Motor neuron (in vitro differentiated cells): ENCODE measurements at regions not wholly inside any gene's neighbourhood (a gene's known extent, or its start where the extent isn't known, plus 50 kb on each side); places are given as distances from the start of the nearest gene placed in this dataset.
"Not testable (repeated sequence)": the region's sequence is repeated elsewhere in the genome, so short reads cannot be mapped to it uniquely, and the experiment has no call there.

Experiments used
- ATAC-seq, 8 experiments: fragments of 200-7000 bp; cut with Tn5 transposase; replicated peaks in 6 of 8; 2 replicates each; pipeline ENCODE4 v1.8.0; 2021; ENCODE audit warnings: mild to moderate bottlenecking in 8 of 8, moderate library complexity in 8 of 8
- H3K27ac ChIP-seq, 2 donors: fragments of 250-450 bp; sonication (Bioruptor Pico); 2 replicates each; pipeline ENCODE4 v1.9.0; 2021; ENCODE audit warnings: antibody characterized with exemption in 2 of 2, mild to moderate bottlenecking in 2 of 2, moderate library complexity in 1 of 2
- H3K4me1 ChIP-seq, 2 donors: fragments of 250-450 bp; sonication (Bioruptor Pico); replicated peaks in 1 of 2; 2 replicates each; pipeline ENCODE4 v1.6.1; 2021; ENCODE audit warnings: antibody characterized with exemption in 2 of 2, mild to moderate bottlenecking in 2 of 2, moderate library complexity in 1 of 2
- H3K4me3 ChIP-seq, 5 donors: fragments of 250-450 bp; sonication (Bioruptor Pico); 2 replicates each; pipeline ENCODE4 v1.9.0; 2021; ENCODE audit warnings: antibody characterized with exemption in 5 of 5, mild to moderate bottlenecking in 5 of 5, moderate library complexity in 4 of 5
- WGBS, 10 experiments: fragments of 450-650 bp; shearing (Covaris generic); methylation state at CpG; one replicate each; pipeline ENCODE4 v1.0.0; 2022; 5-methylcytosine and 5-hydroxymethylcytosine counted together
- in situ Hi-C, 9 experiments: fragments of 400-800 bp; cut with MboI; loops; one replicate each; pipeline ENCODE4 v1.15.0; 2021; ENCODE audit warnings: low sequenced_read_pairs in 9 of 9, low pct_unique_long_range_greater_than_20kb in 2 of 9; ENCODE audit not compliant: unreplicated experiment in 9 of 9

DNA sequence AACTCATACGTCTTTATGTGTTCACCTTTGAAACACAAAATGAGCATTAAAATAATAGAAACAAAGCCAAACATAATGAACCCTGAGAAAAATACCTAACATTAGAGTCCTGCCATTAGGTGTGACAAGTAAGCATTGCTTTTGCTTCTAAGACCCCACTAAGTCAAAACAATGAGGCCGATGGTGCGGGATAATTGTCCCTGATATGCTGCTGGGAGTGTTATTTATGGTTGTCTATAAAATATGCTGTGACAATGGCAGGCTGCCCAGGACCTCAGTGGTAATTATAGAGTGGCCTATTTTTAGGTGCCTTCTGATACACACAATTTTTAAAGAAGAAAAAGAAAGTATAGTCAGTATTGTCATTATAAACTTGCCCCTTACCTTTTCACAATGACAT is 1423.1 kb downstream of the AMY1C start:
- peak in 5 of 8 experiments; percentile 71 to 100 (median 100) for ATAC-seq
- no peak overlapping the region for H3K4me3 ChIP-seq
- H3K27ac ChIP-seq = no peak overlapping the region
- in situ Hi-C loops = no loop called here
- peaks cover 5 to 17% of the 10 kb centered on the region in 2 donors for H3K4me1 ChIP-seq
- WGBS, 10 experiments = 0 to 38% (median 24%) methylated on average over 1 to 3 of the region's 3 CpGs

DNA sequence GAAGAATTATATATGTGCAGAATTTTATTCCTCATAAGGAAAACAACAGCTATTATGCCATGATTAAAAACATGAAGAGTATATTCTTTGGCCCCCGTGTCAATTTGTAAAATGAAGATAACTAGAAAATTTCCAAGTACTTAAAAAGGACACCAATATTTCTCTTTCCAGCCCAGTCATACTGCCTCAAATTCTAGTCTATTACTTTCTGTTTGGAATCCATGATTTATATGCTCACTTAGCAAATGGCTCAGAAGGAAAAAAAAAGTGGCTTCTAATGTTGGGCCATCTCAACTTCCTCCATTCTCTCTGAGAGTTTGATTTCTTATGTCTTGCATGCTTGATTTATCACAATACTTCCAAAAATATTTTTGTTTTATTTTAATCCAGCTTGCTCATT is 1431.1 kb downstream of the AMY1C start:
- in situ Hi-C loops = no loop called here
- peak in 4 of 8 experiments; percentile 57 to 78 (median 72) for ATAC-seq
- Histone ChIP-seq H3K4me3 (no peak overlapping the region), H3K4me1 (peaks cover 0 to 6% of the 10 kb centered on the region in 2 donors), H3K27ac (no peak overlapping the region)
- WGBS, 10 experiments = 0 to 100% (median 69%) methylated on average over 1 of the region's 1 CpG

DNA sequence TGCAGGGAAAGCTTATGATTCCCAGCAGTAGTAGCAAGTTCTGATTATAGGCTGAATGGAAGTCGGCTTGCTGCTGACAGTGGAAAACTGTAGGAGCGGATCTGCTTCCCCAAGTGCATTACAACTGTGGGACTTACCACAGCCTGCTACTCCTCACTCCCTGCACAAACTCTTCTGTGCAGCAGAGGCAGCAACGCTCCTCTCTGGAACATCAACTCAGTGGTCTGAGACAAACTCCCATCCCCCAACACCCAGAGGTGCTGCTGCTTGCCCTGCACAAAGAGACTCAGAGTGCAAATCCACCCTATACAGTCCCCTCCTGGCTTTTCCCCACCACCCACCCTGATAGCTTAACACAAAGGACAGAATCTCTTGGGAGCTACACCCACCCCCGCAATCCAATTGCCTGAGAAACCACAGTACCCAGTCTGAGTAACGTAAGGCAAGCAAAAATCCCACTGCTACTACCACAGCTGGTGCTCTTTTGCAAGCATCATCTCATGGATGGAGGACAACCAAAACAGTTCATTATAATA is 1455.2 kb downstream of the AMY1C start:
- 8 to 100% (median 92%) methylated on average over 1 to 3 of the region's 5 CpGs; no CpG with 5 or more reads in 2 of the 10 experiments for WGBS, 10 experiments
- Histone ChIP-seq H3K4me1 (no peaks in the 10 kb centered on the region), H3K4me3 (no peak overlapping the region), H3K27ac (no peak overlapping the region)
- ATAC-seq = no peak
- in situ Hi-C loops = no loop called here

DNA sequence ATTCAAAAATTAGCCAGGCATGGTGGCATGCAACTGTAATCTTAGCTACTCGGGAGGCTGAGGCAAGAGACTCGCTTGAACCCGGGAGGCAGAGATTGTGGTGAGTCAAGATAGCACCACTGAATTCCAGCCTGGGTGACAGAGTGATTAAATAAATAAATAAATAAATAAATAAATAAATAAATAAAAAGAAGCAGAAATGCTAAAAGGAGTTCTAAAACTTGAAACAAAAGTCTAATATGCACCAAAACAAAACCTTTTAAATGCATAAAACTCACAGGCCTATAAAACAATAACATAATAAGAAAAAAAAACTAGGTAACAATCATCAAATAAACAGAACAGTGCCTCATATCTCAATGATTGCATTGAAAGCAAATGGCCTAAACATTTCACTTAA is 1458.9 kb downstream of the AMY1C start:
- no peak for ATAC-seq
- 15 to 100% (median 94%) methylated on average over 2 to 3 of the region's 3 CpGs; no CpG with 5 or more reads in 1 of the 10 experiments for WGBS, 10 experiments
- H3K4me1 ChIP-seq = no peaks in the 10 kb centered on the region
- H3K4me3 ChIP-seq = no peak overlapping the region
- in situ Hi-C loops = no loop called here
- H3K27ac ChIP-seq = no peak overlapping the region

DNA sequence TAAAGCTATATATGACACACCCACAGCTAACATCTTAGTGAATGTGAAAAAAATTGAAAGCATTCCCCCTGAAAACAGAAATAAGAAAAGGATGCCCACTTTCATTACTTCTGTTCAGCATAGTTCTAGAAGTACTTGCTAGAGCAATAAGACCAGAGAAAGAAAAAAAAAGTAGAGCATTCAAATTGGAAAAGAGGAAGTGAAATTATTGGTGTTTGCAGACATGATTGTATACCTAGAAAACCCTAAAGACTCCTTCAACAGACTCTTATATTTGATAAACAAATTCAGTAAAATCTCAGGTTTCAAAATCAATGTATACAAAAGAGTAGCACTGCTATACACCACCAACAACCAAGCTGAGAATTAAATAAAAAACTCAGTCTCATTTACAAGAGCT is 1461.0 kb downstream of the AMY1C start:
- no peak for ATAC-seq
- H3K4me3 ChIP-seq = no peak overlapping the region
- no peaks in the 10 kb centered on the region for H3K4me1 ChIP-seq
- H3K27ac ChIP-seq = no peak overlapping the region
- in situ Hi-C loops = no loop called here

DNA sequence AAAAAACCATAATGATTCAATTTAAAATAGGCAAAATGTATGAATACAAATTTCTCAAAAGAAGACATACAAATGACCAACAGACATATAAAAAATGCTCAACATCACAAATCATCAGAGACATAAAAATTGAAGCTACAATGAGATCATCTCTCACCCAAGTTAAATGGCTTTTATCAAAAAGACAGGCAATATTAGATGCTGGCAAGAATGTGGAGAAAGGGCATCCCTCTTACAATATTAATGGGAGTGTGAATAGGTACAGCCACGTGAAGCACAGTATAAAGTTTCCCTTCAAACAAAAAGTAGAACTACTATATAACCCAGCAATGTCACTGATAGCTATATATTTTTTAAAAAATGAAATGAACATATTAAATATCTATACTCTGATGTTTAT is 1481.7 kb downstream of the AMY1C start:
- ATAC-seq = peak in 4 of 8 experiments; percentile 35 to 76 (median 58)
- H3K27ac ChIP-seq = no peak overlapping the region
- H3K4me1 ChIP-seq = peaks cover 0 to 9% of the 10 kb centered on the region in 2 donors
- in situ Hi-C loops = no loop called here
- H3K4me3 ChIP-seq = no peak overlapping the region
- WGBS, 10 experiments = 0 to 57% (median 17%) methylated on average over 1 of the region's 1 CpG; no CpG with 5 or more reads in 1 of the 10 experiments

DNA sequence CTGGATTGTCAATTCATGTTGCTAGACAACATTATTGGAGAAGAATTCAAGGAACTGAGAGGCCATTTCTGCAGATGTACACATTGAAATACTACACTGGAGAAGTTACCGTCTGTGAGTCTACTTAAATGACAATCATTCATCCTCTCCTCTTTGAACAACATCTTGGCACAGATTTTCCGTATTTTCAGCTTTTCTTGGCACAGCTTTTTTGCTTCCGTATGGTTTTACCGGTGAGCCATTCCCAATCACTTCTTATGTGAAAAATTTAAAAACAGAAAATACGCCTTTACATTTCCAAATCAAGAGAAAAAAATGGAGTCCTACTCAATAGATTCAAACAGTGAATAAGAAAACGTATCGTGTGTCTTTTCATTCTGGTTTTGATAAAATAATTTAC is 1493.7 kb downstream of the AMY1C start:
- no peak overlapping the region for H3K27ac ChIP-seq
- ATAC-seq = peak in 3 of 8 experiments; percentile 17 to 63 (median 30)
- in situ Hi-C loops = no loop called here
- WGBS, 10 experiments = 8 to 79% (median 61%) methylated on average over 4 to 7 of the region's 7 CpGs
- no peak overlapping the region for H3K4me3 ChIP-seq
- H3K4me1 ChIP-seq = peaks cover 6 to 17% of the 10 kb centered on the region in 2 donors

DNA sequence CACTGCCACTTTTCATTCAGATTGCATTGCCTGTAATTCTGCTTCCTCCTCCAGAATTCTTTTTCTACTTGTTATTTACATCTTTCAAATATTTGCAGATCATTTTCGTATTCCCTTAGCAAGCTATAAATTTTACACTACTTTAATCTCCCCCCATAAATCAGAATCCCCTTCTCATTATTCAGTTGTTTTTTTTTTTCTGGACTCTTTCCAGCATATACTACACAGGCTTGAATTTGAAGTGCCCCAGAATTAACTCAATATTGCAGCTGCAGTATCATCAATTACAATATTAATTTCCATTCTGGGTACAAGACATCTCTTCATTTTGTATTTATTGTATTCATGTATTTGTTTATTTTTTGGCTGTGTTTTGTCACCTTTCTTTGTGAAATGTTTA is 1494.3 kb downstream of the AMY1C start:
- Histone ChIP-seq H3K4me3 (no peak overlapping the region), H3K27ac (no peak overlapping the region), H3K4me1 (peaks cover 6 to 17% of the 10 kb centered on the region in 2 donors)
- ATAC-seq = peak in 5 of 8 experiments; percentile 32 to 84 (median 77)
- in situ Hi-C loops = no loop called here
- WGBS, 10 experiments = 0 to 41% (median 12%) methylated on average over 1 of the region's 1 CpG

DNA sequence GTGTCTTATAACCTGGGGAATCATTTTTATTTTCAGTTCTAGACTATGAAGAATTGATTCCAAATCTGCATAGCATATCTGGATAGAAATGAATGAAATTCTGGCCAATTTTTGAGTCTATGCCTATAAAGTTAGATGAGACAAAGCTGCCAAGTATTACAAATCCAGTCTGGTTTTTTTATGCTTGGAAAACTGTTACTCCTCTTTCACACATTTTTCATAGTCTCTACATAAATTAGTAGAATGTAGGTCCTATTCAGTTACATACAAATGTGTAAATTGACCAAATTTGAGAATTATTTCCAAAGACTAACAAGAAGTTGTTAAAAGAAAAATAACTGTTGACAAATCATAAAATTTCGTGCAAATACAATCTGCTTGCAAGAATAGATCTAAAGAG is 1505.2 kb downstream of the AMY1C start:
- WGBS, 10 experiments = 0 to 100% (median 78%) methylated on average over 1 of the region's 1 CpG; no CpG with 5 or more reads in 1 of the 10 experiments

DNA sequence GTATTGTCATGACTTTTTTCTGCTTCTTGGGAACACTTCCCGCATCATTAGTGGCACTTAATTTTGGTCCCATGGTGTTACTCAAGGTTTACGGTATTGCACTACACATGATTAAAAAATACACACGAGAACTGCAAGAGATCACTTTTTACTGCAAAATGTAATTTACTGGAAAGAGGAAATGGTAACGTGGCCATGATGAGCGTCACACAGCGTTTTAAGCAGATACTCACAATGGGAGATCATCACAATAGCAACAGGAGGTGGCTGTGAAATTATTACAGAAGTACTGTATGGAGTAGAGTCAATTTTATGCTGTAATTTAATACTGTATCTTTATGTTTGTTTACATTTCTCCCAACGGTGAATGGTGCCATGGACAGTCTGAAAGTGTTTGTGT is 1510.3 kb downstream of the AMY1C start:
- Histone ChIP-seq H3K4me3 (no peak overlapping the region), H3K4me1 (no peaks in the 10 kb centered on the region), H3K27ac (no peak overlapping the region)
- 9 to 90% (median 68%) methylated on average over 1 to 7 of the region's 7 CpGs for WGBS, 10 experiments
- in situ Hi-C loops = no loop called here
- no peak for ATAC-seq

More for the DNA sequence above, 1505.2 kb downstream of the AMY1C start:
- in situ Hi-C loops = no loop called here
- no peak for ATAC-seq
- Histone ChIP-seq H3K27ac (no peak overlapping the region), H3K4me3 (no peak overlapping the region), H3K4me1 (no peaks in the 10 kb centered on the region)

DNA sequence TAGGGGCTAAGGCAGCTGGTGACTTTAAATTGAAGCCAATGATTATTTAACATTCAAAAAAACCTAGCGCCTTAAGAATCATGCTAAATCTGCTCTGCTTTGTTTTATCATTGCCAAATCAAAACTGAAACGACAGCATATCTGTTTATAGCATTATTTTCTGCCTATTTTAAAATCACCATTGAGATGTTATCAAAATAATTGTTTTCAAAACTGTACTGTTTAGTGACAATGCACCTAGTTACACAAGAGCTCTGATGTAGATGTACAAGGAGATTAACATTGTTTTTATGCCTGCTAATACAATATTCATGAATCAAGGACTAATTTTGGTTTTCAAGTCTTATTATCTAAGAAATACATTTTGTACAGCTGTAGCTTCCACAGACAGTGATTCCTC is 1521.3 kb downstream of the AMY1C start:
- ATAC-seq = no peak
- in situ Hi-C loops = no loop called here
- WGBS, 10 experiments = 0 to 93% (median 50%) methylated on average over 2 of the region's 2 CpGs; no CpG with 5 or more reads in 2 of the 10 experiments

DNA sequence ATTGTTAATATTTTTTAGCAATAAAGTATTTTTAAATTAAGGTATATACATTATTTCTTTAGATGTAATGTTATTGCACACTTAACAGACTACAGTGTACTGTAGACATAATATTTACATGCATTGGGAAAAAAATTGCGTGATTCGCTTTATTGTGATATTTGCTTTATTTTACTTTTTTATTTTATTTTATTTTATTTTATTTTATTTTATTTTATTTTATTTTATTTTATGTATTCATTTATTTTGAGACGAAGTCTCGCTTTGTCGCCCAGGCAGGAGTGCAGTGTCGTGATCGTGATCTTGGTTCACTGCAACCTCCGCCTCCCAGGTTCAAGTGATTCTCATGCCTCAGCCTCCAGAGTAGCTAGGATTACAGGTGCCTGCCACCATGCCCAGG is 1522.7 kb downstream of the AMY1C start:
- in situ Hi-C loops = not testable (repeated sequence)
- WGBS, 10 experiments = 45 to 100% (median 92%) methylated on average over 3 to 8 of the region's 8 CpGs; no CpG with 5 or more reads in 1 of the 10 experiments

More for the DNA sequence above, 1521.3 kb downstream of the AMY1C start:
- no peak overlapping the region for H3K4me3 ChIP-seq
- H3K27ac ChIP-seq = no peak overlapping the region
- no peaks in the 10 kb centered on the region for H3K4me1 ChIP-seq

DNA sequence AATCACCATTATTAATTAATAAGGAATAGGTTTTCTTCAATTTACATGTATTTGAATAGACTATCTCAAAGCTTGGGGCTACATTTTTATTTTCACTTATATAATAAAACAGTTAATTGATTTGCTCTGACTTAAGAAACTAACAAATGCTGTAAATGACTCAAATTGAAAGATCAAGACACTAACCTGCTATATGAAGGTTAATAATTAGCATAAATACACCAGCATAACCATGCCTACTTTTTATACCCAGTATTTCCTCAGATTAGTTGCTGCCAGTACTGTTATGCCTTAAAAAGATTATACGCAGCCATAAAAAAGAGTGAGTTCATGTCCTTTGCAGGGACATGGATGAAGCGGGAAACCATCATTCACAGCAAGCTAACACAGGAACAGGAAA is 1545.1 kb downstream of the AMY1C start:
- no peak overlapping the region for H3K27ac ChIP-seq
- WGBS, 10 experiments = 86 to 100% (median 96%) methylated on average over 1 to 2 of the region's 2 CpGs; no CpG with 5 or more reads in 3 of the 10 experiments
- in situ Hi-C loops = no loop called here
- H3K4me1 ChIP-seq = no peaks in the 10 kb centered on the region
- no peak for ATAC-seq
- H3K4me3 ChIP-seq = no peak overlapping the region

More for the DNA sequence above, 1522.7 kb downstream of the AMY1C start:
- H3K4me1 ChIP-seq, H3K27ac ChIP-seq, ATAC-seq, H3K4me3 ChIP-seq: not testable (repeated sequence)

DNA sequence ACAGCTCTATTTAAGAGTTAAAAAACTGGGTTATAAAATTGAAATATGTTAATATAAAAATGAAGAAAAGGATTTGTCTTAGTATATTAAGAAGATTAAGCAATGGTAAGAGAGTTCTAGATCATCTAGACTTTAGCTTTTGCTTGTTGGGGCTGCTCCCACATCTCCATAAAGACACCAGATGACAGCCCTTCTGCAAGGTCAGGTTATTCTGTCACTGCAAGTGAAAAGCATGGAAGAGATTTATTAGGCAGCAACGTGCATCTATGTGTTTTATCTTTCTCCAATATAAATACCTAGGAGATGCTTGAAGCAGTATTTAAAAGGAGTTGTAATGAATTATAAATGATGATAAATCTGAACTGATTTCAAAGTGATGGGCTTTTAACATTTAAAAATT is 1560.4 kb downstream of the AMY1C start:
- in situ Hi-C loops = no loop called here
- no peak overlapping the region for H3K27ac ChIP-seq
- 0 to 21% (median 4%) methylated on average over 1 of the region's 1 CpG; no CpG with 5 or more reads in 4 of the 10 experiments for WGBS, 10 experiments

More for the DNA sequence above, 1560.4 kb downstream of the AMY1C start:
- peak in 3 of 8 experiments; percentile 47 to 63 (median 53) for ATAC-seq
- no peak overlapping the region for H3K4me3 ChIP-seq
- H3K4me1 ChIP-seq = no peaks in the 10 kb centered on the region
